Anterior cingulate cortex (tissue), 58 donors: ENCODE measurements at regions not wholly inside any gene's neighbourhood (a gene's known extent, or its start where the extent isn't known, plus 50 kb on each side); places are given as distances from the start of the nearest gene placed in this dataset.

Experiments used
- DNase-seq, 58 donors: peaks; one replicate each; lab custom pipeline; 2025; lab: John Stamatoyannopoulos, UW

- DNase-seq, result no peak
Measured at GRCh38 chr4:89556601-89557305, 249.2 kb upstream of the GPRIN3 start.

GRCh38 chr4:89551191-89551590, 243.6 kb upstream of the GPRIN3 start:
- no peak for DNase-seq

- DNase-seq, result no peak
Measured at GRCh38 chr4:89549907-89550306, 242.3 kb upstream of the GPRIN3 start.

GRCh38 chr4:89545315-89545714, 237.7 kb upstream of the GPRIN3 start:
- DNase-seq, result no peak

GRCh38 chr4:89541998-89542397, 234.4 kb upstream of the GPRIN3 start:
- no peak for DNase-seq

- no peak for DNase-seq
Measured at GRCh38 chr4:89539797-89540711, 232.5 kb upstream of the GPRIN3 start.

GRCh38 chr4:89539374-89539773, 231.8 kb upstream of the GPRIN3 start:
- DNase-seq, result no peak

GRCh38 chr4:89538886-89539285, 231.3 kb upstream of the GPRIN3 start:
- DNase-seq, result no peak

- no peak for DNase-seq
Measured at GRCh38 chr4:89538171-89538570, 230.6 kb upstream of the GPRIN3 start.

- no peak for DNase-seq
Measured at GRCh38 chr4:89537281-89537680, 229.7 kb upstream of the GPRIN3 start.

GRCh38 chr4:89535251-89535650, 227.7 kb upstream of the GPRIN3 start:
- no peak for DNase-seq

- no peak for DNase-seq
Measured at GRCh38 chr4:89534356-89534755, 226.8 kb upstream of the GPRIN3 start.

GRCh38 chr4:89531932-89532640, 224.5 kb upstream of the GPRIN3 start:
- no peak for DNase-seq

GRCh38 chr4:89528526-89529133, 221.0 kb upstream of the GPRIN3 start:
- no peak for DNase-seq

GRCh38 chr4:89521826-89522225, 214.2 kb upstream of the GPRIN3 start:
- DNase-seq, result no peak

GRCh38 chr4:89519771-89520320, 212.2 kb upstream of the GPRIN3 start:
- no peak for DNase-seq

GRCh38 chr4:89518259-89518658, 210.7 kb upstream of the GPRIN3 start:
- DNase-seq, result no peak

- no peak for DNase-seq
Measured at GRCh38 chr4:89514811-89515210, 207.2 kb upstream of the GPRIN3 start.

- DNase-seq, result no peak
Measured at GRCh38 chr4:89511776-89512175, 204.2 kb upstream of the GPRIN3 start.

- DNase-seq, result no peak
Measured at GRCh38 chr4:89509708-89510281, 202.2 kb upstream of the GPRIN3 start.
